Naive B cell (primary cell): ENCODE measurements at regions not wholly inside any gene's neighbourhood (a gene's known extent, or its start where the extent isn't known, plus 50 kb on each side); places are given as distances from the start of the nearest gene placed in this dataset.
A peak's percentile ranks its signal among the peaks of the same experiment; 100 is the strongest.
"Not testable (repeated sequence)": the region's sequence is repeated elsewhere in the genome, so short reads cannot be mapped to it uniquely, and the experiment has no call there.

Source experiments
- ATAC-seq, 2 donors: fragments of 150-1000 bp; cut with Tn5 transposase; 2 replicates each; pipeline ENCODE4 v1.10.0; 2021; ENCODE audit warnings: low read depth in 2 of 2, mild to moderate bottlenecking in 2 of 2, moderate library complexity in 2 of 2
- DNase-seq: peaks from one replicate; pipeline ENCODE4 v3.0.0; 2022
- H3K27ac Mint-ChIP-seq, 6 donors: one replicate each; pipeline ENCODE4 v1.8.0; 2020 to 2022; ENCODE audit warnings: mild to moderate bottlenecking in 6 of 6, mixed read lengths in 6 of 6, moderate library complexity in 5 of 6, inconsistent platforms in 2 of 6
- H3K27me3 Mint-ChIP-seq, 3 donors: one replicate each; pipeline ENCODE4 v1.8.0; 2021 to 2022; ENCODE audit warnings: mixed read lengths in 3 of 3, mild to moderate bottlenecking in 1 of 3
- H3K36me3 Mint-ChIP-seq, 2 donors: one replicate each; pipeline ENCODE4 v1.8.0; 2020 to 2022; ENCODE audit warnings: mixed read lengths in 2 of 2, inconsistent platforms in 1 of 2, mild to moderate bottlenecking in 1 of 2
- H3K4me1 Mint-ChIP-seq, 3 donors: one replicate each; pipeline ENCODE4 v1.8.0; 2020 to 2022; ENCODE audit warnings: mixed read lengths in 3 of 3, inconsistent platforms in 1 of 3, mild to moderate bottlenecking in 1 of 3, moderate library complexity in 1 of 3
- H3K4me3 Mint-ChIP-seq, 8 donors: one replicate each; pipeline ENCODE4 v1.8.0; 2020 to 2022; ENCODE audit warnings: mild to moderate bottlenecking in 8 of 8, mixed read lengths in 8 of 8, moderate library complexity in 8 of 8, inconsistent platforms in 2 of 8
- H3K9me3 Mint-ChIP-seq, 7 donors: one replicate each; pipeline ENCODE4 v1.8.0; 2020 to 2022; ENCODE audit warnings: mixed read lengths in 7 of 7, mild to moderate bottlenecking in 5 of 7, inconsistent platforms in 2 of 7, moderate library complexity in 1 of 7

GRCh38 chr12:17322090-17322489 is 716.1 kb upstream of the LMO3 start:
- DNase-seq, result no peak
- Mint-ChIP-seq H3K36me3 (peaks cover 0 to 8% of the 10 kb centered on the region in 2 donors), H3K27me3 (no peaks in the 10 kb centered on the region), H3K4me3 (no peak overlapping the region), H3K9me3 (peaks cover 0 to 27% (median 10%) of the 10 kb centered on the region in 7 donors), H3K27ac (no peak overlapping the region), H3K4me1 (no peaks in the 10 kb centered on the region)
- no peak for ATAC-seq

GRCh38 chr12:17304503-17305347 is 698.8 kb upstream of the LMO3 start:
- Mint-ChIP-seq H3K36me3 (peaks cover 0 to 5% of the 10 kb centered on the region in 2 donors), H3K4me1 (no peaks in the 10 kb centered on the region), H3K4me3 (no peak overlapping the region), H3K9me3 (peaks cover 9 to 33% (median 20%) of the 10 kb centered on the region in 7 donors), H3K27me3 (no peaks in the 10 kb centered on the region), H3K27ac (no peak overlapping the region)
- DNase-seq (no peak), ATAC-seq (no peak)

- ATAC-seq (no peak), DNase-seq (no peak)
- Mint-ChIP-seq H3K36me3 (peaks cover 5% of the 10 kb centered on the region in 2 donors), H3K4me1 (no peaks in the 10 kb centered on the region), H3K27ac (no peak overlapping the region), H3K4me3 (peak overlapping the region in 1 of 8 donors; percentile 25), H3K27me3 (no peaks in the 10 kb centered on the region), H3K9me3 (peaks cover 13 to 53% (median 28%) of the 10 kb centered on the region in 7 donors)
These were observed 696.0 kb upstream of the LMO3 start for GRCh38 chr12:17302001-17302400.

- ATAC-seq (no peak), DNase-seq (no peak)
- no peaks in the 10 kb centered on the region for H3K27me3 Mint-ChIP-seq
- peaks cover 13 to 56% (median 28%) of the 10 kb centered on the region in 7 donors for H3K9me3 Mint-ChIP-seq
- no peak overlapping the region for H3K27ac Mint-ChIP-seq
- peaks cover 5% of the 10 kb centered on the region in 2 donors for H3K36me3 Mint-ChIP-seq
- no peak overlapping the region for H3K4me3 Mint-ChIP-seq
- H3K4me1 Mint-ChIP-seq, result no peaks in the 10 kb centered on the region
These were observed 695.6 kb upstream of the LMO3 start for GRCh38 chr12:17301544-17301943.

GRCh38 chr12:17296882-17297281 is 690.9 kb upstream of the LMO3 start:
- H3K4me3 Mint-ChIP-seq, result peak overlapping the region in 1 of 8 donors; percentile 35
- H3K4me1 Mint-ChIP-seq, result no peaks in the 10 kb centered on the region
- ATAC-seq (no peak), DNase-seq (no peak)
- peaks cover 3 to 27% (median 14%) of the 10 kb centered on the region in 7 donors for H3K9me3 Mint-ChIP-seq
- no peak overlapping the region for H3K27ac Mint-ChIP-seq
- no peaks in the 10 kb centered on the region for H3K27me3 Mint-ChIP-seq
- peaks cover 0 to 5% of the 10 kb centered on the region in 2 donors for H3K36me3 Mint-ChIP-seq

- DNase-seq (no peak), ATAC-seq (no peak)
- Mint-ChIP-seq H3K27ac (no peak overlapping the region), H3K4me3 (no peak overlapping the region), H3K27me3 (no peaks in the 10 kb centered on the region), H3K36me3 (no peaks in the 10 kb centered on the region), H3K9me3 (peaks cover 4 to 16% (median 10%) of the 10 kb centered on the region in 7 donors), H3K4me1 (no peaks in the 10 kb centered on the region)
These were observed 680.9 kb upstream of the LMO3 start for GRCh38 chr12:17286874-17287273.

GRCh38 chr12:17284873-17285272 is 678.9 kb upstream of the LMO3 start:
- Mint-ChIP-seq H3K27ac (no peak overlapping the region), H3K4me1 (no peaks in the 10 kb centered on the region), H3K9me3 (peaks cover 4 to 18% (median 10%) of the 10 kb centered on the region in 7 donors), H3K36me3 (no peaks in the 10 kb centered on the region), H3K27me3 (no peaks in the 10 kb centered on the region), H3K4me3 (no peak overlapping the region)
- no peak for ATAC-seq
- DNase-seq, result no peak

GRCh38 chr12:17283563-17283962 is 677.6 kb upstream of the LMO3 start:
- Mint-ChIP-seq H3K4me3 (no peak overlapping the region), H3K27me3 (no peaks in the 10 kb centered on the region), H3K27ac (no peak overlapping the region), H3K4me1 (no peaks in the 10 kb centered on the region), H3K36me3 (no peaks in the 10 kb centered on the region), H3K9me3 (peaks cover 2 to 14% (median 10%) of the 10 kb centered on the region in 7 donors)
- DNase-seq (no peak), ATAC-seq (no peak)

GRCh38 chr12:17282169-17282568 is 676.2 kb upstream of the LMO3 start:
- not testable (repeated sequence) for H3K4me3 Mint-ChIP-seq, ATAC-seq, H3K9me3 Mint-ChIP-seq, H3K4me1 Mint-ChIP-seq, DNase-seq, H3K27ac Mint-ChIP-seq, H3K36me3 Mint-ChIP-seq, H3K27me3 Mint-ChIP-seq

GRCh38 chr12:17278946-17279345 is 673.0 kb upstream of the LMO3 start:
- no peak overlapping the region for H3K4me3 Mint-ChIP-seq
- no peak overlapping the region for H3K27ac Mint-ChIP-seq
- peaks cover 4 to 10% (median 5%) of the 10 kb centered on the region in 7 donors for H3K9me3 Mint-ChIP-seq
- H3K4me1 Mint-ChIP-seq, result no peaks in the 10 kb centered on the region
- no peak for DNase-seq
- no peak for ATAC-seq
- H3K27me3 Mint-ChIP-seq, result no peaks in the 10 kb centered on the region
- H3K36me3 Mint-ChIP-seq, result no peaks in the 10 kb centered on the region

GRCh38 chr12:17276196-17276595 is 670.2 kb upstream of the LMO3 start:
- H3K4me3 Mint-ChIP-seq, result no peak overlapping the region
- no peaks in the 10 kb centered on the region for H3K27me3 Mint-ChIP-seq
- no peaks in the 10 kb centered on the region for H3K36me3 Mint-ChIP-seq
- no peak overlapping the region for H3K27ac Mint-ChIP-seq
- no peak for DNase-seq
- H3K9me3 Mint-ChIP-seq, result peaks cover 2 to 10% (median 5%) of the 10 kb centered on the region in 7 donors
- no peak for ATAC-seq
- no peaks in the 10 kb centered on the region for H3K4me1 Mint-ChIP-seq

GRCh38 chr12:17266856-17267255 is 660.9 kb upstream of the LMO3 start:
- H3K27ac Mint-ChIP-seq, result no peak overlapping the region
- ATAC-seq, result no peak
- H3K27me3 Mint-ChIP-seq, result no peaks in the 10 kb centered on the region
- H3K36me3 Mint-ChIP-seq, result no peaks in the 10 kb centered on the region
- no peak overlapping the region for H3K4me3 Mint-ChIP-seq
- H3K4me1 Mint-ChIP-seq, result no peaks in the 10 kb centered on the region
- peaks cover 0 to 4% (median 0%) of the 10 kb centered on the region in 7 donors for H3K9me3 Mint-ChIP-seq
- DNase-seq, result no peak

- no peaks in the 10 kb centered on the region for H3K36me3 Mint-ChIP-seq
- no peaks in the 10 kb centered on the region for H3K9me3 Mint-ChIP-seq
- DNase-seq, result no peak
- ATAC-seq, result no peak
- H3K4me1 Mint-ChIP-seq, result no peaks in the 10 kb centered on the region
- no peak overlapping the region for H3K27ac Mint-ChIP-seq
- H3K4me3 Mint-ChIP-seq, result no peak overlapping the region
- no peaks in the 10 kb centered on the region for H3K27me3 Mint-ChIP-seq
These were observed 658.6 kb upstream of the LMO3 start for GRCh38 chr12:17264603-17265002.

GRCh38 chr12:17239874-17240273 is 633.9 kb upstream of the LMO3 start:
- ATAC-seq (no peak), DNase-seq (no peak)
- no peak overlapping the region for H3K27ac Mint-ChIP-seq
- H3K4me3 Mint-ChIP-seq, result no peak overlapping the region
- no peaks in the 10 kb centered on the region for H3K4me1 Mint-ChIP-seq
- H3K27me3 Mint-ChIP-seq, result no peaks in the 10 kb centered on the region
- no peaks in the 10 kb centered on the region for H3K36me3 Mint-ChIP-seq
- peaks cover 4 to 18% (median 10%) of the 10 kb centered on the region in 7 donors for H3K9me3 Mint-ChIP-seq
